AG04450 (cell line): ENCODE measurements at regions not wholly inside any gene's neighbourhood (a gene's known extent, or its start where the extent isn't known, plus 50 kb on each side); places are given as distances from the start of the nearest gene placed in this dataset.
A peak's percentile ranks its signal among the peaks of the same experiment; 100 is the strongest.

Experiments
- CTCF ChIA-PET: fragments of 300-600, 350-600 bp; formaldehyde crosslinking; extraction: SDS; loops from one replicate; lab custom pipeline; 2022; ENCODE audit warnings: antibody characterized with exemption, inconsistent platforms; lab: Charles Lee
- POLR2A ChIA-PET: fragments of 350-600 bp; formaldehyde crosslinking; extraction: SDS; loops from one replicate; lab custom pipeline; 2021; ENCODE audit warnings: antibody characterized with exemption, inconsistent platforms; lab: Yijun Ruan, JAX
- DNase-seq: peaks from one replicate; pipeline ENCODE4 v3.0.0-alpha.2; 2011; ENCODE audit warnings: low read depth, low spot score
- H3K27ac ChIP-seq: one replicate; pipeline ENCODE4 v1.5.1; 2012; ENCODE audit warnings: low read depth, low read length, control low read depth
- H3K27me3 ChIP-seq: one replicate; pipeline ENCODE4 v1.6.0; 2012; ENCODE audit warnings: low read length; ENCODE audit not compliant: control insufficient read depth, insufficient read depth
- H3K4me3 ChIP-seq: 2 replicates; pipeline ENCODE4 v1.5.1; 2011; ENCODE audit warnings: mild to moderate bottlenecking, low read depth, low read length, control low read depth
- H3K9me3 ChIP-seq: 2 replicates; pipeline ENCODE4 v1.5.1; 2012; ENCODE audit warnings: low read length; ENCODE audit not compliant: control insufficient read depth, insufficient read depth
- CTCF ChIP-seq: IDR thresholded peaks from 2 replicates; pipeline ENCODE4 v1.5.1; 2011; ENCODE audit warnings: low read depth, low read length, control low read depth, inconsistent platforms

GRCh38 chr16:64061621-64062020 is 1060.2 kb downstream of the CDH11 start:
- CTCF ChIA-PET, result no interaction called here
- H3K9me3 ChIP-seq, result no peaks in the 10 kb centered on the region
- POLR2A ChIA-PET, result no interaction called here
- no peak for TF ChIP-seq CTCF
- no peak overlapping the region for H3K27ac ChIP-seq
- no peaks in the 10 kb centered on the region for H3K27me3 ChIP-seq
- no peak for DNase-seq
- no peak overlapping the region for H3K4me3 ChIP-seq

GRCh38 chr16:64060631-64061030 is 1061.2 kb downstream of the CDH11 start:
- H3K27ac ChIP-seq, result no peak overlapping the region
- no peak for DNase-seq
- no peak for TF ChIP-seq CTCF
- H3K4me3 ChIP-seq, result no peak overlapping the region
- no peaks in the 10 kb centered on the region for H3K9me3 ChIP-seq
- ChIA-PET POLR2A (no interaction called here), CTCF (no interaction called here)
- no peaks in the 10 kb centered on the region for H3K27me3 ChIP-seq

- POLR2A ChIA-PET, result no interaction called here
- no peaks in the 10 kb centered on the region for H3K9me3 ChIP-seq
- DNase-seq, result no peak
- TF ChIP-seq CTCF, result no peak
- no peaks in the 10 kb centered on the region for H3K27me3 ChIP-seq
- no peak overlapping the region for H3K27ac ChIP-seq
- CTCF ChIA-PET, result no interaction called here
- no peak overlapping the region for H3K4me3 ChIP-seq
These were observed 1063.2 kb downstream of the CDH11 start for GRCh38 chr16:64058685-64059084.

- Histone ChIP-seq H3K4me3 (no peak overlapping the region), H3K9me3 (no peaks in the 10 kb centered on the region), H3K27me3 (no peaks in the 10 kb centered on the region), H3K27ac (no peak overlapping the region)
- peak; percentile 29 for TF ChIP-seq CTCF
- POLR2A ChIA-PET, result no interaction called here
- DNase-seq, result no peak
- CTCF ChIA-PET, result interaction anchor here (1.1 kb wide), 1 partner anchor 590 kb away, joined by 5 read pairs; no protein-coding TSS in a partner anchor
These were observed 1070.0 kb downstream of the CDH11 start for GRCh38 chr16:64051824-64052223.

GRCh38 chr16:64047878-64048277 is 1074.0 kb downstream of the CDH11 start:
- H3K4me3 ChIP-seq, result no peak overlapping the region
- ChIA-PET CTCF (no interaction called here), POLR2A (no interaction called here)
- no peak for TF ChIP-seq CTCF
- DNase-seq, result no peak
- no peak overlapping the region for H3K27ac ChIP-seq
- no peaks in the 10 kb centered on the region for H3K27me3 ChIP-seq
- H3K9me3 ChIP-seq, result no peaks in the 10 kb centered on the region
